GM21447 (cell line): ENCODE measurements at regions not wholly inside any gene's neighbourhood (a gene's known extent, or its start where the extent isn't known, plus 50 kb on each side); places are given as distances from the start of the nearest gene placed in this dataset.
A peak's percentile ranks its signal among the peaks of the same experiment; 100 is the strongest.
"Not testable (repeated sequence)": the region's sequence is repeated elsewhere in the genome, so short reads cannot be mapped to it uniquely, and the experiment has no call there.

Source experiments
- ATAC-seq: cut with Tn5 transposase; IDR thresholded peaks from one replicate; pipeline ENCODE4 v1.9.1; 2021; ENCODE audit not compliant: unreplicated experiment

DNA sequence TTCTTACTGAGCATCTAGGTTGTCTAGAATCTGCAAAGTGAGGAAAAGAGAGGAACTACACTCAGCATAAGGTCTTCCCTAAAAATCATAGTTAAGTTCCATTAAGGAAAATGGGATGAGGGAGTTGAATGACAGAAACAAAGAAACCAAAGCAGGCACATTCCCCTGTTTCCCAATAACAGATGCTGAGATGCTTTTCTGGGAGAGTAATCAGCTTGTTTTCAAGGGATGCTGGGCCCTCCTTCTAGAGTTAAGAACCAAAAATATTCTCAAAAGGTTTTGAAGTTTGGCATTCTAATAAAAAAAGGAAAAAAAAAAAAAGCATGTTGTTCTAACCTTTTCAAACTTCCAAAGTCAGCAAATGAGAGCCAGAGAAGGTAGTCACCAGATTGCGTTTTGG, 105.2 kb upstream of the ZNF648 start:
- no peak for ATAC-seq

GRCh38 chr1:182166321-182166720, 104.8 kb upstream of the ZNF648 start:
- no peak for ATAC-seq

- no peak for ATAC-seq
Observed at GRCh38 chr1:182164273-182164672, 102.8 kb upstream of the ZNF648 start.

GRCh38 chr1:182163821-182164223, 102.3 kb upstream of the ZNF648 start:
- ATAC-seq: no peak

- ATAC-seq: no peak
Observed at GRCh38 chr1:182159443-182159842, 97.9 kb upstream of the ZNF648 start.

- no peak for ATAC-seq
Observed at GRCh38 chr1:182157187-182157586, 95.7 kb upstream of the ZNF648 start.

DNA sequence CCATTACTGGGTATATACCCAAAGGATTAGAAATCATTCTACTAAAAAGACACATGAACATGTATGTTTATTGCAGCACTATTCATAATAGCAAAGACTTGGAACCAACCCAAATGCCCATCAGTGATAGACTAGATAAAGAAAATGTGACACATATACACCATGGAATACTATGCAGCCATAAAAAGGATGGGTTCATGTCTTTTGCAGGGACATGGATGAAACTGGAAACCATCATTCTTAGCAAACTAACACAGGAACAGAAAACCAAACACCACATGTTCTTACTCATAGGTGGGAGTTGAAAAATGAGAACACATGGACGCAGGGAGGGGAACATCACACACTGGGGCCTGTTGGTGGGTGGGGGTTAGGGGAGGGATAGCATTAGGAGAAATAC, 92.9 kb upstream of the ZNF648 start:
- ATAC-seq: not testable (repeated sequence)

GRCh38 chr1:182149411-182149965, 88.0 kb upstream of the ZNF648 start:
- ATAC-seq: no peak

DNA sequence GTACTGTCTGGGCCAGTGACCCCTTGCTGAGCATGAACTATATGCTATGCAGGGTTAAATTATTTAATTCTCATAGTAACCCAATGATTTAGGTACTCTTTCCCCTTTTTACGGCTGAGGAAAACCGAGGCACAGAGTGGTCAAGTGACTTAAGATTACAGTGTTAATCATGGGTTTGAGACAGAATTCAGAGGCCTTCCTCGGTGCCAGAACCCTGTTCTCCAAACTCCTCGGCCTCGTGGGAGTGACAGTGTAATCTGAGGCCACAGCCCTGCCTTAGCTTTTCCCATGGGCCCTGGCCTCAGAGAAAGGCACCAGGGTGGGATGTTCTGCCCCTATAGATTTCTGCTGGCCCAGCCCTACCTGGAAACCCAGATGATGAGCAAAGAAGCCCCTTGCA, 86.4 kb upstream of the ZNF648 start:
- ATAC-seq: no peak

DNA sequence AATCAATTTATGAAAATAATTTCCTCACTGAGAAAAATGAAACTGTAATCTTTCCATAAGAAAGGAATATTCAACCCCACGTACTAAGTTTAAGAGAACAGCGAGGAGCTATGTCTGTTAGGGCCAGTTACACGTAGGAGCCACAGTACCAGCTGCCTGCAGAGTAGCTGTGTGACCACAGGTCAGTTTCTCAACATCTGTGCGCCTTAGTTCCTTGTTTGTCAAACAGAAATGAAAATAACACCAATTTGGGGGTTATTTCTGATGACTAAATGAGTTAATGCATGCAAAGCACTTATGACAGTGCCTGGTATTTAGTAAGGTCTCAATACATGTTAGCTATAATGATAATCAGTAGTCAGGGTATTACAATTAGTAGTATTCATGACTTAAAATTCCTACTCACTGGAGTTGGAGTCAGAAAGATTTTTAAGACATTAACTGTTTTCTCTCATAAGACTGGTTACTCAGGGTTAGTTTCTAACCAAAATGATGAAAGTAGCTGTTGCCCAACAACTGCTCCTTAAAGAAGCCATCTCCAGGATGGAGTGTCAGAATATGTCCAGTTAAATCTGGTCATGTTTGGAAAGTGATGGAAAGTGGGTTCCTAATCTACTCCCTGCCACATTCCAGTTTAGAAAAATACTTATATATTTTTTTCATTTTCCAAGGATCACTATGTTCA, 85.8 kb upstream of the ZNF648 start:
- ATAC-seq: peak; percentile 88

DNA sequence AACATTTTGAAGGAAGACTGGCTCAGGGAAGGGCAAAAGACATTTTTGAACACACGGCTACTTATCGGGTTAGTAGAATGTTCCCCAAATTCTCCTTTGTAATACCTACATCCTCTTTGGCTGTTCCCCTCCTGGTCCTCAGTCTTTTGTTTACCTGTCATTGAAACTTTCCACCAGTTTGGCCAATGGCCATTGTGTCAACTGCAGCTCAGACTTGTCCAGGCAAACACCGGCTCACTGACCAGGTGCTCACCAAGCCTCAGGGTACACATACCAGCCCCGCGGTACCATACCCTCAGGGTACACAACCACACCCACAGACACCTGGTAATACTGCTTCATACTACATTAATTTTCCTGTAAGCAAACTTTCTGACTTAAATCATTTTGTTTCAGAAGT, 84.8 kb upstream of the ZNF648 start:
- peak; percentile 39 for ATAC-seq

DNA sequence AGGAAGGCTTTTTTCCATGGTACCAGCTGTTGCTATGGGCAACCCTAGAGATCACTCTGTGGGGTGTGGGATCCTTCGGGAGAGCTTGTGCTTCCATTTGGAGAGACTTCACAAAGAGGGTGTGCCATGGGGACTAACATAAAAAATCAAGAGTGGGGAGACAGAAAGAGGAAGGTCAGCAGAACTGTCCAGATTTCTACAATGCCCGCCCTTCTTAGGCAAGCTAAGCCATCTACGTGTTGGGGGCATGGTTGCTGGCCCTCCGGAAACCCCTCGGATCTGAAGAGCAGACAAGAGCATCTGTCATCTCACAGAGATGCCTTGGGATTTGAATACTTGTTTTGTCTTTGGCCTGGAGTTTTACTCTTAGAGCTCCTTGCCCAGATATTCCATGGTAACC, 83.9 kb upstream of the ZNF648 start:
- no peak for ATAC-seq

- ATAC-seq: no peak
Observed at GRCh38 chr1:182144646-182145030, 83.1 kb upstream of the ZNF648 start.

GRCh38 chr1:182143825-182144645, 82.5 kb upstream of the ZNF648 start:
- ATAC-seq: no peak

DNA sequence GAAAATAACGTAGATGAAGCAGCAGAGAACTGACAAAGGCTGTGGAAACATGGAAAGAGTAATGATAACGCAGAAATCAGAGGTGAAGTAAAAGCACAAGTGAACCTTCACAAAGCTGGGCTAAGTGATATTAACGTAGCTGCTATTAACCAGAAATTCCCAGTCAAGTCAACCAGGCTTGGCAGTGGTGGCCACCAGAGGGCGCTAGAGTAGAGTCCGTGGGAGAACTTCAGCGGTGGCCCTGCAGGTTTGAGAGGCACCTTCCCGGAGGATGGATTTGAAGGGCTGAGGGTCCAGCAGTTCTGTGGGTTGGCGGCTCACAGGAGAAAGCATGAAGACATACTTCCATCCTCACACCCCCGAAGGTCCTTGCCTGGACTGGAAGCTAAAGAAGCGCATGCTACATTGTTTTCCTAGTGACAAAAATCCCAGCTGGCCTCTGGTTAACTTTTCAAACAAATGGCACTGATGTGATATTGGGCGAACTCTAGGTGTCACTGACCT, 81.7 kb upstream of the ZNF648 start:
- no peak for ATAC-seq

- ATAC-seq: no peak
Observed at GRCh38 chr1:182142621-182143020, 81.1 kb upstream of the ZNF648 start.

DNA sequence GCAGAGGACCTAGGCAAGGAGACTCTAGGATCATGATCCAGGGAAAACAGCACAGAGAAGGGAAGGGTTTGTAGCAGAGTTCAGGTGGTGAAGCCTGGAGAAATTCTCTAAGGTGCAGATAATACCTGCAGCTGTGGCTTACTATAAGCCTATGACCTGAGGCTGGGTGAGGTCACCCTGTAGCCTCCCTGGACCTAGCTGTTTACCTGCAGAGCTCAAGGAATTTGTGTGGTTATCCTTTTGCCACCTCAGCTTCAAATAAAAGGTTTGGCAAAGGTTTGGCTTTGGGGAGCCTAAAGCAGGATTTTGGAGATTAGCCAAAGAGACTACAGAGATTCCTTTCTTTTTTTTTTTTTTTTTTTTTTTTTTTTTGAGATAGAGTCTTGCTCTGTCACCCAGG, 79.5 kb upstream of the ZNF648 start:
- ATAC-seq: no peak

DNA sequence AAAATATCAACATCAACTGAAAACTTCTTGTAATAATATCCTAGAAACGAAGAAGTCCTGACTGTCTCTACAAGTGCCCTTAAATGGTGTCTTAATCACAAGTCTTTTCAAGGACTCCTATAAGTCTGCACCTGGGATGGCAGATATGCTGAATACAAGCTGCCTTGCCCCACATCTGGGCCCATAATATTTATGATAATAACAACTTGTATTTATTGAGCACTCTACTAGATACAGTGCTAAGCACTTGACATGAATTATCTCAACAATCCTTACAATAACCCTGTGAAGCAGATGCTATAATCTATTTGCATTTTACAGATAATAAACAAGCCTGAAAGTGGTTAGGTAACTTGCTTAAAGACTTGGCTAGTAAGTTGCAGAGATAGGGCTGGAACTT, 78.0 kb upstream of the ZNF648 start:
- no peak for ATAC-seq

DNA sequence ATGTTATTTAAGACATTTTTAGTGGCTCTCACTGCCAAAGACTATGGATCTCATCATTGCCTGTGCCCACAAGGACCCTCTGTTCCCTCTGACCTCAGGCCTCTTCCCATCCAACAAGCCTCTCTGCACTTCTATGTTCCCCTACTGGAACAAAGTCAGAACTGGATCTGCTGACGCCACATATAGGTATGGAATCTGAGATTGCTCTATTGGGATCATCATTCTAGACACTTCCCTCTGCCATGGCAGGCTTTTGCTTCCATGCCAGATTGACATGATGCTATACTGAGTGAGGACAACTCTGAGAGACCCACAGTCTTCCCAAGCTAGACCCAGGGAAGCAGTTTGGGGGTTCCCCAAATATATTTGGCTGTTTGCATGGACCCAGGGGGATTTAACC, 76.0 kb upstream of the ZNF648 start:
- ATAC-seq: no peak

- ATAC-seq: no peak
Observed at GRCh38 chr1:182135946-182136345, 74.4 kb upstream of the ZNF648 start.

- no peak for ATAC-seq
Observed at GRCh38 chr1:182134257-182134656, 72.7 kb upstream of the ZNF648 start.

DNA sequence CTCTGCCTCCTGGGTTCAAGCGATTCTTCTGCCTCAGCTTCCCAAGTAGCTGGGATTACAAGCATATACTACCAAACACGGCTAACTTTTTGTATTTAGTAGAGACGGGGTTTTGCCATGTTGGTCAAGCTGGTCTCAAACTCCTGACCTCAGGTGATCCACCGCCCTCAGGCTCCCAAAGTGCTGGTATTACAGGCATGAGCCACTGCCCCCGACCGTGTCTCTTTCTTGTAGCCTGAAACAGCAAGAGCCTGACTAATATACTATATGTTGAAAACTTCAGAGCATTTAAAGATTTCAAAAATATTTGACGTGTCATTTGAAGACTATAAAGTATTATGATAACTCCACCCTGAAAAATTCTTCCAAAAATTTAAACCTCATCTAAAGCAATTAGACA, 71.7 kb upstream of the ZNF648 start:
- ATAC-seq: no peak
